SK-N-SH (cell line): ENCODE measurements at regions not wholly inside any gene's neighbourhood (a gene's known extent, or its start where the extent isn't known, plus 50 kb on each side); places are given as distances from the start of the nearest gene placed in this dataset.

Experiments used
- CTCF ChIA-PET: fragments of 300-600, 350-600 bp; formaldehyde crosslinking; extraction: SDS; loops from one replicate; lab custom pipeline; 2021; lab: Yijun Ruan, JAX
- POLR2A ChIA-PET: fragments of 350-600 bp; sonication (Branson Sonifier 250); formaldehyde crosslinking; extraction: SDS; loops from one replicate; lab custom pipeline; 2020; ENCODE audit warnings: antibody characterized with exemption, inconsistent platforms; lab: Yijun Ruan, JAX
- DNase-seq: peaks from one replicate; pipeline ENCODE4 v3.0.0; 2012
- H2AFZ ChIP-seq: fragments of 200-600 bp; sonication (generic); 2 replicates; pipeline ENCODE4 v1.8.1; 2016; ENCODE audit warnings: antibody characterized with exemption, mild to moderate bottlenecking, low read depth
- H3F3A ChIP-seq: fragments of 200-600 bp; sonication (generic); replicated peaks from 2 replicates; pipeline ENCODE3; 2016; ENCODE audit warnings: antibody characterized with exemption, mild to moderate bottlenecking; ENCODE audit not compliant: insufficient read depth
- H3K27ac ChIP-seq, 2 experiments: fragments of 200-500 bp in 1 of 2; fragments of 200-600 bp in 1 of 2; sonication (Bioruptor generic) in 1 of 2; sonication (generic), shearing (Covaris generic) in 1 of 2; 2 replicates each; pipeline versions ENCODE4 v1.5.1 to v1.6.1; 2014 to 2016; ENCODE audit warnings: low read depth in 2 of 2, inconsistent platforms in 1 of 2, low read length in 1 of 2, mild to moderate bottlenecking in 1 of 2, mixed read lengths in 1 of 2
- H3K27me3 ChIP-seq: fragments of 200-600 bp; sonication (generic), shearing (Covaris generic); 2 replicates; pipeline ENCODE4 v1.6.1; 2016; ENCODE audit warnings: mixed run types; ENCODE audit not compliant: insufficient read depth
- H3K36me3 ChIP-seq, 2 experiments: fragments of 200-500 bp in 1 of 2; fragments of 200-600 bp in 1 of 2; sonication (Bioruptor generic) in 1 of 2; sonication (generic) in 1 of 2; replicated peaks in 1 of 2; 2 replicates each; pipeline versions ENCODE3 to v1.5.1; 2014 to 2016; ENCODE audit warnings: low read length in 1 of 2, mild to moderate bottlenecking in 1 of 2; ENCODE audit not compliant: insufficient read depth in 2 of 2, control insufficient read depth in 1 of 2
- H3K4me1 ChIP-seq, 2 experiments: fragments of 200-500 bp in 1 of 2; fragments of 200-600 bp in 1 of 2; sonication (Bioruptor generic) in 1 of 2; sonication (generic), shearing (Covaris generic) in 1 of 2; 2 replicates each; pipeline versions ENCODE4 v1.5.1 to v1.6.1; 2014 to 2016; ENCODE audit warnings: low read depth in 1 of 2, low read length in 1 of 2, mixed run types in 1 of 2; ENCODE audit not compliant: insufficient read depth in 2 of 2, control insufficient read depth in 1 of 2
- H3K4me2 ChIP-seq: fragments of 200-600 bp; sonication (generic), shearing (Covaris generic); 2 replicates; pipeline ENCODE4 v1.6.1; 2017; ENCODE audit warnings: mixed run types
- H3K4me3 ChIP-seq, 2 experiments: fragments of 200-500 bp in 1 of 2; fragments of 200-600 bp in 1 of 2; sonication (Bioruptor generic) in 1 of 2; sonication (generic), shearing (Covaris generic) in 1 of 2; 2 replicates each; pipeline versions ENCODE4 v1.5.1 to v1.8.1; 2014 to 2016; ENCODE audit warnings: low read depth in 2 of 2, inconsistent platforms in 1 of 2, low read length in 1 of 2, mild to moderate bottlenecking in 1 of 2, mixed read lengths in 1 of 2, moderate library complexity in 1 of 2
- H3K79me2 ChIP-seq: fragments of 200-600 bp; sonication (generic); 2 replicates; pipeline ENCODE4 v1.8.1; 2017; ENCODE audit warnings: mild to moderate bottlenecking; ENCODE audit not compliant: insufficient read depth
- H3K9ac ChIP-seq: fragments of 200-600 bp; sonication (generic); 2 replicates; pipeline ENCODE4 v1.6.1; 2017; ENCODE audit warnings: mixed run types
- H3K9me2 ChIP-seq: fragments of 200-600 bp; sonication (generic); 2 replicates; pipeline ENCODE4 v1.6.1; 2017; ENCODE audit warnings: mixed run types
- H3K9me3 ChIP-seq: fragments of 200-600 bp; sonication (generic); 2 replicates; pipeline ENCODE4 v1.6.1; 2017; ENCODE audit warnings: mixed run types, mild to moderate bottlenecking, moderate library complexity
- H4K20me1 ChIP-seq: fragments of 200-600 bp; sonication (generic); 2 replicates; pipeline ENCODE4 v1.6.1; 2017; ENCODE audit warnings: mild to moderate bottlenecking, mixed run types; ENCODE audit not compliant: insufficient read depth
- CHD2 ChIP-seq: fragments of 150-350 bp; IDR thresholded peaks from 2 replicates; pipeline ENCODE4 v1.6.1; 2018; ENCODE audit warnings: low read length; ENCODE audit not compliant: partially characterized antibody
- EZH2phosphoT487 ChIP-seq: fragments of 200-600 bp; sonication (generic); IDR thresholded peaks from 2 replicates; pipeline ENCODE4 v1.6.1; 2017; ENCODE audit warnings: low read depth, mixed run types, mild to moderate bottlenecking, antibody characterized with exemption, moderate library complexity, borderline replicate concordance
- FOXM1 ChIP-seq: IDR thresholded peaks from 2 replicates; pipeline ENCODE4 v1.4.0; 2012; ENCODE audit warnings: low read depth, mild to moderate bottlenecking
- NFIC ChIP-seq: IDR thresholded peaks from 2 replicates; pipeline ENCODE4 v1.4.0; 2012; ENCODE audit warnings: borderline replicate concordance
- RAD21 ChIP-seq: IDR thresholded peaks from 2 replicates; pipeline ENCODE4 v1.6.1; 2012; ENCODE audit warnings: mild to moderate bottlenecking, low read length
- RXRA ChIP-seq: IDR thresholded peaks from 2 replicates; pipeline ENCODE4 v1.4.0; 2012; ENCODE audit warnings: low read depth, mild to moderate bottlenecking, borderline replicate concordance
- TCF12 ChIP-seq: IDR thresholded peaks from 2 replicates; pipeline ENCODE4 v1.4.0; 2012
- TEAD4 ChIP-seq: IDR thresholded peaks from 2 replicates; pipeline ENCODE4 v1.4.0; 2012; ENCODE audit warnings: mild to moderate bottlenecking, borderline replicate concordance; ENCODE audit not compliant: insufficient read depth
- YY1 ChIP-seq: IDR thresholded peaks from 2 replicates; pipeline ENCODE4 v1.4.0; 2012; ENCODE audit warnings: low read depth, mild to moderate bottlenecking
- ZBTB33 ChIP-seq: IDR thresholded peaks from 2 replicates; pipeline ENCODE4 v1.4.0; 2012; ENCODE audit warnings: low read depth, borderline replicate concordance
- WGBS: methylation state at CpG from one replicate; pipeline ENCODE4 v1.1.6; 2017; ENCODE audit warnings: low lambda C conversion rate; 5-methylcytosine and 5-hydroxymethylcytosine counted together
- TF ChIP-seq, protein P1 (sequence below): IDR thresholded peaks from 2 replicates; pipeline ENCODE4 v1.4.0; 2012; ENCODE audit warnings: low read depth
- TF ChIP-seq, protein P2 (sequence below): fragments of 200-600 bp; sonication (generic); IDR thresholded peaks from 2 replicates; pipeline ENCODE4 v1.6.1; 2017; ENCODE audit warnings: antibody characterized with exemption, mild to moderate bottlenecking, moderate library complexity

- TF ChIP-seq FOXM1 (no peak), TEAD4 (no peak), YY1 (no peak), CHD2 (no peak), RAD21 (no peak)
These were observed 921.1 kb upstream of the EDIL3 start (continued) for GRCh38 chr5:85305766-85306165.

- CTCF ChIA-PET, result interaction anchor here (1.4 kb wide), 1 partner anchor 17 kb away, joined by 4 read pairs; no protein-coding TSS in a partner anchor
- no peak for DNase-seq
These were observed 926.9 kb upstream of the EDIL3 start for GRCh38 chr5:85311536-85311935.

More at GRCh38 chr5:85311536-85311935, 926.9 kb upstream of the EDIL3 start:
- no peaks in the 10 kb centered on the region for H3K9me3 ChIP-seq
- no peak overlapping the region for H3K27ac ChIP-seq
- H3F3A ChIP-seq, result no peaks in the 10 kb centered on the region
- TF ChIP-seq ZBTB33 (no peak), CHD2 (no peak), EZH2phosphoT487 (no peak), NFIC (no peak), TCF12 (no peak), RXRA (no peak)
- TF ChIP-seq, protein P1, sequence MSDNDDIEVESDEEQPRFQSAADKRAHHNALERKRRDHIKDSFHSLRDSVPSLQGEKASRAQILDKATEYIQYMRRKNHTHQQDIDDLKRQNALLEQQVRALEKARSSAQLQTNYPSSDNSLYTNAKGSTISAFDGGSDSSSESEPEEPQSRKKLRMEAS, result no peak
- TF ChIP-seq, protein P2, sequence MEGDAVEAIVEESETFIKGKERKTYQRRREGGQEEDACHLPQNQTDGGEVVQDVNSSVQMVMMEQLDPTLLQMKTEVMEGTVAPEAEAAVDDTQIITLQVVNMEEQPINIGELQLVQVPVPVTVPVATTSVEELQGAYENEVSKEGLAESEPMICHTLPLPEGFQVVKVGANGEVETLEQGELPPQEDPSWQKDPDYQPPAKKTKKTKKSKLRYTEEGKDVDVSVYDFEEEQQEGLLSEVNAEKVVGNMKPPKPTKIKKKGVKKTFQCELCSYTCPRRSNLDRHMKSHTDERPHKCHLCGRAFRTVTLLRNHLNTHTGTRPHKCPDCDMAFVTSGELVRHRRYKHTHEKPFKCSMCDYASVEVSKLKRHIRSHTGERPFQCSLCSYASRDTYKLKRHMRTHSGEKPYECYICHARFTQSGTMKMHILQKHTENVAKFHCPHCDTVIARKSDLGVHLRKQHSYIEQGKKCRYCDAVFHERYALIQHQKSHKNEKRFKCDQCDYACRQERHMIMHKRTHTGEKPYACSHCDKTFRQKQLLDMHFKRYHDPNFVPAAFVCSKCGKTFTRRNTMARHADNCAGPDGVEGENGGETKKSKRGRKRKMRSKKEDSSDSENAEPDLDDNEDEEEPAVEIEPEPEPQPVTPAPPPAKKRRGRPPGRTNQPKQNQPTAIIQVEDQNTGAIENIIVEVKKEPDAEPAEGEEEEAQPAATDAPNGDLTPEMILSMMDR, result no peak
- TF ChIP-seq, all 33 proteins: peak for 0
- Histone ChIP-seq H3K9me2 (no peaks in the 10 kb centered on the region), H3K36me3 (no peaks in the 10 kb centered on the region), H3K79me2 (no peaks in the 10 kb centered on the region), H3K4me1 (no peaks in the 10 kb centered on the region), H2AFZ (no peak overlapping the region), H3K4me2 (no peak overlapping the region), H4K20me1 (no peaks in the 10 kb centered on the region), H3K9ac (no peak overlapping the region), H3K27me3 (peaks cover 5% of the 10 kb centered on the region; the same call in 1 of the 2 replicates), H3K4me3 (no peak overlapping the region)
- 5% methylated on average over 7 of the region's 7 CpGs for WGBS
- POLR2A ChIA-PET, result no interaction called here
